ENCODE measurements at regions not wholly inside any gene's neighbourhood (a gene's known extent, or its start where the extent isn't known, plus 50 kb on each side); places are given as distances from the start of the nearest gene placed in this dataset.
A peak's percentile ranks its signal among the peaks of the same experiment; 100 is the strongest.

GRCh38 chr13:78759704-78760103 lies 100.7 kb upstream of the OBI1 start:
- TF ChIP-seq, protein P1, sequence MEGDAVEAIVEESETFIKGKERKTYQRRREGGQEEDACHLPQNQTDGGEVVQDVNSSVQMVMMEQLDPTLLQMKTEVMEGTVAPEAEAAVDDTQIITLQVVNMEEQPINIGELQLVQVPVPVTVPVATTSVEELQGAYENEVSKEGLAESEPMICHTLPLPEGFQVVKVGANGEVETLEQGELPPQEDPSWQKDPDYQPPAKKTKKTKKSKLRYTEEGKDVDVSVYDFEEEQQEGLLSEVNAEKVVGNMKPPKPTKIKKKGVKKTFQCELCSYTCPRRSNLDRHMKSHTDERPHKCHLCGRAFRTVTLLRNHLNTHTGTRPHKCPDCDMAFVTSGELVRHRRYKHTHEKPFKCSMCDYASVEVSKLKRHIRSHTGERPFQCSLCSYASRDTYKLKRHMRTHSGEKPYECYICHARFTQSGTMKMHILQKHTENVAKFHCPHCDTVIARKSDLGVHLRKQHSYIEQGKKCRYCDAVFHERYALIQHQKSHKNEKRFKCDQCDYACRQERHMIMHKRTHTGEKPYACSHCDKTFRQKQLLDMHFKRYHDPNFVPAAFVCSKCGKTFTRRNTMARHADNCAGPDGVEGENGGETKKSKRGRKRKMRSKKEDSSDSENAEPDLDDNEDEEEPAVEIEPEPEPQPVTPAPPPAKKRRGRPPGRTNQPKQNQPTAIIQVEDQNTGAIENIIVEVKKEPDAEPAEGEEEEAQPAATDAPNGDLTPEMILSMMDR (conservative IDR thresholded peaks at IDR 0.05; ENCODE audit: low read length) = peak; percentile 59
- no peak for TF ChIP-seq EZH2phosphoT487 (IDR thresholded peaks at IDR 0.05; ENCODE audit: borderline replicate concordance)
